MM.1S (cell line): ENCODE measurements at regions not wholly inside any gene's neighbourhood (a gene's known extent, or its start where the extent isn't known, plus 50 kb on each side); places are given as distances from the start of the nearest gene placed in this dataset.

Source experiments
- DNase-seq: peaks from one replicate; pipeline ENCODE4 v3.0.0-alpha.2; 2015
- H2AFZ ChIP-seq: fragments of 300-600 bp; sonication (generic); 2 replicates; pipeline ENCODE4 v1.6.0; 2016; ENCODE audit warnings: antibody characterized with exemption, low read length
- H3F3A ChIP-seq: fragments of 300-600 bp; sonication (generic); 2 replicates; pipeline ENCODE4 v1.6.1; 2016; ENCODE audit warnings: mild to moderate bottlenecking, antibody characterized with exemption, low read length, moderate library complexity, mixed read lengths; ENCODE audit not compliant: insufficient read depth
- H3K27ac ChIP-seq: fragments of 300-600 bp; sonication (generic); 2 replicates; pipeline ENCODE4 v1.5.1; 2016; ENCODE audit warnings: mild to moderate bottlenecking, low read length
- H3K27me3 ChIP-seq: fragments of 300-600 bp; sonication (generic); replicated peaks from 2 replicates; pipeline ENCODE4 v1.6.0; 2016; ENCODE audit warnings: low read length; ENCODE audit not compliant: insufficient read depth
- H3K36me3 ChIP-seq: fragments of 300-600 bp; sonication (generic); replicated peaks from 2 replicates; pipeline ENCODE4 v1.6.1; 2016; ENCODE audit warnings: mild to moderate bottlenecking, low read length, mixed read lengths; ENCODE audit not compliant: insufficient read depth
- H3K4me1 ChIP-seq: fragments of 300-600 bp; sonication (generic); 2 replicates; pipeline ENCODE4 v1.6.1; 2016; ENCODE audit warnings: low read length, mixed read lengths
- H3K4me2 ChIP-seq: fragments of 300-600 bp; sonication (generic); 2 replicates; pipeline ENCODE4 v1.6.0; 2016; ENCODE audit warnings: low read depth, low read length
- H3K4me3 ChIP-seq: fragments of 300-600 bp; sonication (generic); 2 replicates; pipeline ENCODE4 v1.5.1; 2016; ENCODE audit warnings: low read length, mixed read lengths
- H3K79me2 ChIP-seq: fragments of 300-600 bp; sonication (generic); 2 replicates; pipeline ENCODE4 v1.6.1; 2016; ENCODE audit warnings: mixed run types, low read length, mixed read lengths
- H3K9ac ChIP-seq: fragments of 300-600 bp; sonication (generic); 2 replicates; pipeline ENCODE4 v1.6.1; 2016; ENCODE audit warnings: low read length, mixed read lengths
- H3K9me2 ChIP-seq: fragments of 300-600 bp; sonication (generic); replicated peaks from 2 replicates; pipeline ENCODE4 v1.6.1; 2016; ENCODE audit warnings: mild to moderate bottlenecking, low read length, mixed read lengths; ENCODE audit not compliant: insufficient read depth
- H3K9me3 ChIP-seq: fragments of 300-600 bp; sonication (generic); replicated peaks from 2 replicates; pipeline ENCODE4 v1.6.1; 2016; ENCODE audit warnings: mild to moderate bottlenecking, low read length, mixed read lengths; ENCODE audit not compliant: insufficient read depth
- H4K20me1 ChIP-seq: fragments of 300-600 bp; sonication (generic); 2 replicates; pipeline ENCODE4 v1.6.1; 2016; ENCODE audit warnings: mild to moderate bottlenecking, low read length, moderate library complexity, mixed read lengths; ENCODE audit not compliant: insufficient read depth
- CTCF ChIP-seq: fragments of 300-600 bp; sonication (generic); IDR thresholded peaks from 2 replicates; pipeline ENCODE4 v1.5.1; 2016; ENCODE audit warnings: antibody characterized with exemption, low read length, mixed read lengths
- EZH2 ChIP-seq: fragments of 300-600 bp; sonication (generic); optimal IDR thresholded peaks from 2 replicates; pipeline ENCODE3; 2017; ENCODE audit warnings: low read depth, mild to moderate bottlenecking, antibody characterized with exemption, low read length, mixed read lengths
- EZH2phosphoT487 ChIP-seq: fragments of 300-600 bp; sonication (generic); IDR thresholded peaks from 2 replicates; pipeline ENCODE4 v1.6.1; 2018; ENCODE audit warnings: antibody characterized with exemption, low read length

- TF ChIP-seq CTCF (no peak), EZH2 (no peak), EZH2phosphoT487 (no peak)
- Histone ChIP-seq H3K27ac (no peak overlapping the region), H2AFZ (no peak overlapping the region), H3K79me2 (no peaks in the 10 kb centered on the region), H3K4me2 (no peak overlapping the region), H3K4me3 (no peak overlapping the region), H3K9ac (no peak overlapping the region), H3K9me3 (no peaks in the 10 kb centered on the region), H3F3A (no peaks in the 10 kb centered on the region), H3K9me2 (no peaks in the 10 kb centered on the region), H3K4me1 (no peaks in the 10 kb centered on the region), H4K20me1 (no peaks in the 10 kb centered on the region), H3K27me3 (no peaks in the 10 kb centered on the region), H3K36me3 (no peaks in the 10 kb centered on the region)
- DNase-seq, result no peak
Measured at GRCh38 chr2:12382366-12382765, 334.4 kb upstream of the TRIB2 start.

GRCh38 chr2:12389344-12390045 is 327.2 kb upstream of the TRIB2 start:
- Histone ChIP-seq H3K79me2 (no peaks in the 10 kb centered on the region), H2AFZ (no peak overlapping the region)

GRCh38 chr2:12391116-12391515 is 325.6 kb upstream of the TRIB2 start:
- Histone ChIP-seq H3K9me2 (no peaks in the 10 kb centered on the region), H3K4me3 (no peak overlapping the region), H3K4me1 (no peaks in the 10 kb centered on the region), H3K9me3 (no peaks in the 10 kb centered on the region), H3K4me2 (no peak overlapping the region), H3K79me2 (no peaks in the 10 kb centered on the region), H4K20me1 (no peaks in the 10 kb centered on the region), H3F3A (no peaks in the 10 kb centered on the region), H3K27me3 (no peaks in the 10 kb centered on the region), H3K27ac (no peak overlapping the region), H3K36me3 (no peaks in the 10 kb centered on the region), H2AFZ (no peak overlapping the region), H3K9ac (no peak overlapping the region)
- DNase-seq, result no peak
- TF ChIP-seq CTCF (no peak), EZH2 (no peak), EZH2phosphoT487 (no peak)

More at GRCh38 chr2:12389344-12390045, 327.2 kb upstream of the TRIB2 start:
- no peaks in the 10 kb centered on the region for H3K4me1 ChIP-seq
- H3K36me3 ChIP-seq, result no peaks in the 10 kb centered on the region
- no peak overlapping the region for H3K27ac ChIP-seq
- no peak overlapping the region for H3K9ac ChIP-seq
- no peak overlapping the region for H3K4me3 ChIP-seq
- no peak for TF ChIP-seq CTCF
- TF ChIP-seq EZH2phosphoT487, result no peak
- TF ChIP-seq EZH2, result no peak
- H3K9me2 ChIP-seq, result no peaks in the 10 kb centered on the region
- no peak for DNase-seq
- H3K9me3 ChIP-seq, result no peaks in the 10 kb centered on the region
- no peak overlapping the region for H3K4me2 ChIP-seq
- H3F3A ChIP-seq, result no peaks in the 10 kb centered on the region
- H4K20me1 ChIP-seq, result no peaks in the 10 kb centered on the region
- H3K27me3 ChIP-seq, result no peaks in the 10 kb centered on the region
